GM21717 (cell line): ENCODE measurements at regions not wholly inside any gene's neighbourhood (a gene's known extent, or its start where the extent isn't known, plus 50 kb on each side); places are given as distances from the start of the nearest gene placed in this dataset.

Experiments used
- ATAC-seq: cut with Tn5 transposase; IDR thresholded peaks from one replicate; pipeline ENCODE4 v1.9.1; 2021; ENCODE audit warnings: mild to moderate bottlenecking, moderate library complexity; ENCODE audit not compliant: unreplicated experiment

GRCh38 chr4:45647823-45648222, 476.0 kb downstream of the GABRG1 start:
- no peak for ATAC-seq

GRCh38 chr4:45646885-45647590, 476.8 kb downstream of the GABRG1 start:
- ATAC-seq = no peak

GRCh38 chr4:45640281-45640680, 483.6 kb downstream of the GABRG1 start:
- no peak for ATAC-seq

- no peak for ATAC-seq
These were observed 485.2 kb downstream of the GABRG1 start for GRCh38 chr4:45638641-45639040.

GRCh38 chr4:45636175-45636574, 487.7 kb downstream of the GABRG1 start:
- ATAC-seq = no peak

GRCh38 chr4:45629717-45630116, 494.1 kb downstream of the GABRG1 start:
- ATAC-seq = no peak

- no peak for ATAC-seq
These were observed 501.9 kb downstream of the GABRG1 start for GRCh38 chr4:45621971-45622370.

GRCh38 chr4:45620808-45621207, 503.0 kb downstream of the GABRG1 start:
- ATAC-seq = no peak

- ATAC-seq = no peak
These were observed 527.3 kb downstream of the GABRG1 start for GRCh38 chr4:45596379-45597101.

- no peak for ATAC-seq
These were observed 543.5 kb downstream of the GABRG1 start for GRCh38 chr4:45580334-45580733.

- no peak for ATAC-seq
These were observed 545.0 kb downstream of the GABRG1 start for GRCh38 chr4:45578874-45579273.

GRCh38 chr4:45576275-45576674, 547.6 kb downstream of the GABRG1 start:
- ATAC-seq = no peak

GRCh38 chr4:45569619-45570018, 554.2 kb downstream of the GABRG1 start:
- ATAC-seq = no peak

GRCh38 chr4:45568694-45569093, 555.2 kb downstream of the GABRG1 start:
- ATAC-seq = no peak

GRCh38 chr4:45566896-45567603, 556.8 kb downstream of the GABRG1 start:
- no peak for ATAC-seq

- no peak for ATAC-seq
These were observed 569.4 kb downstream of the GABRG1 start for GRCh38 chr4:45554423-45554822.

GRCh38 chr4:45550766-45551366, 573.0 kb downstream of the GABRG1 start:
- ATAC-seq = no peak

GRCh38 chr4:45539142-45539814, 584.6 kb downstream of the GABRG1 start:
- ATAC-seq = no peak

- no peak for ATAC-seq
These were observed 593.4 kb downstream of the GABRG1 start for GRCh38 chr4:45530498-45530897.

- ATAC-seq = no peak
These were observed 596.7 kb downstream of the GABRG1 start for GRCh38 chr4:45527160-45527559.

GRCh38 chr4:45518832-45519231, 605.0 kb downstream of the GABRG1 start:
- no peak for ATAC-seq
